Stimulated activated CD8-positive, alpha-beta memory T cell treated with anti-CD3 and anti-CD28 coated beads, Interleukin-7, amount 100 ng/mL, for 24 hours (primary cell): ENCODE measurements at regions not wholly inside any gene's neighbourhood (a gene's known extent, or its start where the extent isn't known, plus 50 kb on each side); places are given as distances from the start of the nearest gene placed in this dataset.

Experiments
- DNase-seq: peaks from one replicate; pipeline ENCODE4 v3.0.0-alpha.2; 2020; ENCODE audit warnings: low read depth

- DNase-seq: no peak
Measured at GRCh38 chr11:129266536-129266935, 74.4 kb upstream of the ARHGAP32 start.

DNA sequence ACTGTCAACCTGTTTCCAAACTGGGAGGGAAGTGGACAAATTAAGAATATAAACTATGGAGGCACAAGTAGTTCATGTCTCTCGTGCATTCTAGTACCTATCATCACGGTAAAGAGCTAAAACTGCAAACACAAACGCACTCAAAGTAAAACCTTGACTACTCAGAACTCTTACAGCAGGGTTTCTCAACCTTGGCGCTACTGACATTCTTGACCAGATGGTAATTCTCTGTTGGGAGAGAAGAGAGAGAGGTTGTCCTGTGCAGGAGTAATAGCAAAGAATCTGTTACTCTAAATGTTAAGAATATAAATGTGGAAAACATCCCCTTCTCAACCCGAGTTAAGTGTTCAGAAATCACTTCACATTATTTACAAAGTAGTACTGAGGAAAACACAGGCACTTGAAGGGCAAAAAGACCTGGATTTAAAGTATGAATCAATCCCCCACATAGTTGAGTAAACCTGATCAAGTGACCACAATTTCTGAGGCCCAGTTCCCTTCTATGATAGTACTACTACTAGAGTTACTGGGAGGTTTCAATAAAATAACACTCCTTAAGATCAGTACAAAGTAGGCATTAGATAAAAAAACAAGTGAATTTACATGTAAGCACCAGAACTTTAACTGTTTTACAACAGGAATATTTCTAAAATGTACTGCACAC, 73.1 kb upstream of the ARHGAP32 start:
- DNase-seq: no peak

DNA sequence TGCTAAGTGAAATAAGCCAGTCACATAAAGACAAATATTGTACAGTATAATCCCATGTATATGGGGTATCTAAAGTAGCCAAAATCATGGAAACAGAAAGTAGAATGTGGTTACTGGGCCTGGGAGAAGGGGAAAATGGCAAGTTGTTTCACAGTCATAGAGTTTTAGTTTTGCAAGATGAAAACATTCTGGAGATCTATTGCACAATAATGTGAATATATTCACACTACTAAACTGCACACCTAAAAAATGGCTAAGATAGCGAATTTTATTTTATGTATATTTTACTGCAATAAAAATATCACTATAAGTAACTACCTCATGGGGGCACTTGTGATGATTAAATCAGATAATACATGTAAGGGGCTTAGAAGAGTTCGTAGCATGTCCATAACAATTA, 72.0 kb upstream of the ARHGAP32 start:
- no peak for DNase-seq

GRCh38 chr11:129260750-129261149, 68.6 kb upstream of the ARHGAP32 start:
- DNase-seq: no peak

GRCh38 chr11:129259931-129260348, 67.8 kb upstream of the ARHGAP32 start:
- DNase-seq: no peak

- DNase-seq: no peak
Measured at GRCh38 chr11:129258205-129258604, 66.1 kb upstream of the ARHGAP32 start.

DNA sequence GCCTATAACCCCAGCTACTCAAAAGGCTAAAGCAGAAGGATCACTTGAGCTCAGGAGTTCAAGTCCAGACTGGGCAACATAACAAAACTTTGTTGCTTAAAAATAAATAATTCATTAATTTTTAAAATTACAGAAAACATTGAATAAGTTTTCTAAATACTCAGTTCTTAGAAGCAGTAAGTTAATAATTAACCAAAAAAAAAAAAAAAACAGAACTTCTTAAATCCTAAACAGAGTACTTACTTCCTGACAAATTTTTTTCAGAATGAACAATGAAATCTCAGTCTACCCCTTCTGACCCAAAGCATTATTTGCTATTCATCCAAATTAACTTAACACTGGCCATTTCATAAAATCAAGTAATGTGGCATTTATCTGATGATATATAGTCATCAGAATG, 65.4 kb upstream of the ARHGAP32 start:
- no peak for DNase-seq

GRCh38 chr11:129252621-129253020, 60.5 kb upstream of the ARHGAP32 start:
- DNase-seq: no peak

DNA sequence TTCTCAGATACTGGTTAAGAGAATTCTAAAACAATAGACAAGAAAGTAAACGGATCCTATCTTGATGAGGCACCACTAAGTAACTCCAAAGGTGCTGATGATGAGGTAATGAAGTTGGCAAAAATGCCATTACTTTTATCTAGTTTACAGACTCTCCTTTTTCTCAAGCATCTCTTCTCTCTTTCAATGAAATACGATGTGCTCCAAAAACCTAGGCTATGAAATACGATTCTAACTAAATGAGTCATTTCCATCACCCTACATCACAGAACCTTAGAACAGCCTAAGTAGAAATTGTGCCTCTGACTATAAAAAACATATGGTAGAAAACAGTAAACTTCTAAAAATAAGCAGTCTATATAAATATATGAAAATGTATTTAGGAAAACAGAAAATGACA, 58.9 kb upstream of the ARHGAP32 start:
- DNase-seq: no peak

DNA sequence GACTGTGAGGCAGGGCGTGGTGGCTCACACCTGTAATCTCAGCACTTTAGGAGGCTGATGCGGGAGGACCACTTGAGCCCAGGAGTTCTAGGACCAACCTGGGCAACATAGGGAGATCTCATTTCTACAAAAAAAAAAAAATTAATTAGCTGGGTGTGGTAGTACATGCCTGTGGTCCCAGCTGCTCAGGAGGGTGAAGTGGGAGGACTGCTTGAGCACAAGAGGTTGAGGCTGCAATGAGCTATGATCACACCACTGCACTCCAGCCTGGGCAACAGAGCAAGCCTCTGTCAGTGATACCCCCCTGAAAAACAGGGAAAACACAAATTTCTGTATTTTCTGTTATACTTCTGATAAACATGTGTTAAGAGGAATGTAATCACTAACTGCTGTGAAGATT, 57.8 kb upstream of the ARHGAP32 start:
- DNase-seq: no peak

DNA sequence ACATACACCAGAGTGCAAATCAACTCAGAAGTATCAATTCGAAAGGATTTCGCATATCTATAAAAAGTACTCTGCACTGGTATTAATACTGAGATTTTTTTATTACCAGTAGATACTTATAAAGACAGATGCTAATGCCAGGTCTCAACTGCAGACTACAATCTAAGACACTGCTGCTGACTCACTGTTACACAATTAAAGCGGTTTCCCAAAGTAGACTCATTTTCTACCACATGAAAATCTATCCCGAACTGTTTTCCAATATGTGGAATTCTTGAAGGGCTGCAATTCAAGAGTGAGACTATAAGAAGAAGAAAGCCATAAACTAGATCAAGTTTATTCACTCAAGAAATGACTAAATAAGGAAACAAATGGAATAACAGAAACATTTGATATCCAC, 57.2 kb upstream of the ARHGAP32 start:
- DNase-seq: no peak

DNA sequence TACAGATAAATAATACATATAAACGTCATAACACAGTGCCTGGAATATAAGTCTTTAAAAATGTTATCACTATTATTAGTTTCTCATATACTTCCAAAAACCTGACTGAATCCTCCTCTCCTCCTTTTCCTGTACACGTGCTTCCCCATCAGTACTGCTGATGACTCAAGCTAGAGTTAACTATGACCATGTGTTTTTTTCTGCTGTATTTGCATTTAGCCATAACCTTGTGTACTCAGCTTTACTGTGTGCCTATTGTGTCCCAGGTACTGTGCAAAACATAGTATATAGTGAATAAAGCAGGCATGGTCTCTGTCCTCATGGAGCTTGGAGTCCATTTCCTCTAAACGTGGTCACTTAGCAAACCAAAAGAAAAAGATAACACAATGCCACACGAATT, 56.5 kb upstream of the ARHGAP32 start:
- DNase-seq: no peak

- no peak for DNase-seq
Measured at GRCh38 chr11:129247135-129247534, 55.0 kb upstream of the ARHGAP32 start.

GRCh38 chr11:129242855-129243254, 50.7 kb upstream of the ARHGAP32 start:
- DNase-seq: no peak
